Breast epithelium (tissue), 4 donors: ENCODE measurements at regions not wholly inside any gene's neighbourhood (a gene's known extent, or its start where the extent isn't known, plus 50 kb on each side); places are given as distances from the start of the nearest gene placed in this dataset.

Experiments used
- DNase-seq, 2 donors: peaks; one replicate each; pipeline ENCODE4 v3.0.0-alpha.2; 2019; ENCODE audit warnings: low spot score in 2 of 2
- H3K27ac ChIP-seq, 2 donors: fragments of 200-600 bp; sonication (generic) in 1 of 2; one replicate each; pipeline ENCODE4 v1.5.1; 2016 to 2019; ENCODE audit warnings: mild to moderate bottlenecking in 1 of 2
- H3K27me3 ChIP-seq, 2 donors: fragments of 200-600 bp; sonication (generic) in 1 of 2; one replicate each; pipeline versions ENCODE4 v1.5.1 to v1.6.0; 2017 to 2019; ENCODE audit warnings: control low read depth in 1 of 2, mild to moderate bottlenecking in 1 of 2
- H3K36me3 ChIP-seq: fragments of 200-600 bp; one replicate; pipeline ENCODE4 v1.5.1; 2019
- H3K4me1 ChIP-seq, 2 donors: fragments of 200-600 bp; sonication (generic); one replicate each; pipeline ENCODE4 v1.5.1; 2016 to 2019; ENCODE audit warnings: control low read depth in 1 of 2
- H3K4me3 ChIP-seq, 3 donors: fragments of 200-600 bp; sonication (generic); 1 replicate in 2 of 3; 2 replicates in 1 of 3; pipeline ENCODE4 v1.5.1; 2016 to 2019; ENCODE audit warnings: mild to moderate bottlenecking in 3 of 3, moderate library complexity in 2 of 3
- H3K9me3 ChIP-seq, 2 donors: fragments of 200-600 bp; sonication (generic) in 1 of 2; one replicate each; pipeline ENCODE4 v1.5.1; 2016 to 2019; ENCODE audit warnings: control low read depth in 1 of 2
- POLR2A ChIP-seq: fragments of 450-650 bp; IDR thresholded peaks from one replicate; pipeline ENCODE4 v1.6.1; 2016; ENCODE audit warnings: antibody characterized with exemption, mild to moderate bottlenecking, moderate library complexity
- POLR2AphosphoS5 ChIP-seq, 3 donors: sonication (generic); formaldehyde crosslinking; IDR thresholded peaks; one replicate each; pipeline ENCODE4 v1.6.1; 2017; ENCODE audit warnings: antibody characterized with exemption in 3 of 3
- intact Hi-C: fragments of 100-400 bp; cut with DNase I; formaldehyde crosslinking; loops from one replicate; pipeline ENCODE4 v1.15.1; 2023; ENCODE audit warnings: low total_unique reads
- TF ChIP-seq, protein P1 (sequence below), 3 donors: fragments of 450-650 bp; IDR thresholded peaks; one replicate each; pipeline ENCODE4 v1.5.1; 2016 to 2017; ENCODE audit warnings: antibody characterized with exemption in 3 of 3, mild to moderate bottlenecking in 3 of 3, moderate library complexity in 3 of 3

DNA sequence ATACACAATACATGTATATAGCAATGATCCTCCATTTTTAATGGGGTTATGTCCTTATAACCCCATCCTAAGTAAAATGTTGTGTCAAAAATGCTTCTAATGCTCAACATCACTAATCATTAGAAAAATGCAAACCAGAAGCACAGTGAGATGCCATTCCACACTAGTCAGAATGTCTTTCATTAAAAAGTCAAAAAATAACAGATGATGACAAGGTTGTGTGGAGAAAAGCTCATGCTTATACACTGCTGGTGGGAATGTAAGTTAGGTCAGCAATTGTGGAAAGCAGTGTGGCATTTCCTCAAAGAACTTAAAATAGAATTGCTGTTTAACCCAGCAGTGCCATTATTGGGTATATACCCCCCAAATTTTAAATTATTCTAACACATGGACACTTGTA is 654.9 kb upstream of the CNTNAP5 start:
- Histone ChIP-seq H3K4me1 (no peaks in the 10 kb centered on the region), H3K4me3 (no peak overlapping the region), H3K9me3 (no peaks in the 10 kb centered on the region), H3K36me3 (no peaks in the 10 kb centered on the region), H3K27ac (no peak overlapping the region), H3K27me3 (no peaks in the 10 kb centered on the region)
- intact Hi-C loops: no loop called here
- TF ChIP-seq, protein P1, sequence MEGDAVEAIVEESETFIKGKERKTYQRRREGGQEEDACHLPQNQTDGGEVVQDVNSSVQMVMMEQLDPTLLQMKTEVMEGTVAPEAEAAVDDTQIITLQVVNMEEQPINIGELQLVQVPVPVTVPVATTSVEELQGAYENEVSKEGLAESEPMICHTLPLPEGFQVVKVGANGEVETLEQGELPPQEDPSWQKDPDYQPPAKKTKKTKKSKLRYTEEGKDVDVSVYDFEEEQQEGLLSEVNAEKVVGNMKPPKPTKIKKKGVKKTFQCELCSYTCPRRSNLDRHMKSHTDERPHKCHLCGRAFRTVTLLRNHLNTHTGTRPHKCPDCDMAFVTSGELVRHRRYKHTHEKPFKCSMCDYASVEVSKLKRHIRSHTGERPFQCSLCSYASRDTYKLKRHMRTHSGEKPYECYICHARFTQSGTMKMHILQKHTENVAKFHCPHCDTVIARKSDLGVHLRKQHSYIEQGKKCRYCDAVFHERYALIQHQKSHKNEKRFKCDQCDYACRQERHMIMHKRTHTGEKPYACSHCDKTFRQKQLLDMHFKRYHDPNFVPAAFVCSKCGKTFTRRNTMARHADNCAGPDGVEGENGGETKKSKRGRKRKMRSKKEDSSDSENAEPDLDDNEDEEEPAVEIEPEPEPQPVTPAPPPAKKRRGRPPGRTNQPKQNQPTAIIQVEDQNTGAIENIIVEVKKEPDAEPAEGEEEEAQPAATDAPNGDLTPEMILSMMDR (IDR thresholded peaks at IDR 0.05): no peak
- no peak for TF ChIP-seq POLR2AphosphoS5 (IDR thresholded peaks at IDR 0.05)
- TF ChIP-seq POLR2A: no peak
- DNase-seq: no peak

DNA sequence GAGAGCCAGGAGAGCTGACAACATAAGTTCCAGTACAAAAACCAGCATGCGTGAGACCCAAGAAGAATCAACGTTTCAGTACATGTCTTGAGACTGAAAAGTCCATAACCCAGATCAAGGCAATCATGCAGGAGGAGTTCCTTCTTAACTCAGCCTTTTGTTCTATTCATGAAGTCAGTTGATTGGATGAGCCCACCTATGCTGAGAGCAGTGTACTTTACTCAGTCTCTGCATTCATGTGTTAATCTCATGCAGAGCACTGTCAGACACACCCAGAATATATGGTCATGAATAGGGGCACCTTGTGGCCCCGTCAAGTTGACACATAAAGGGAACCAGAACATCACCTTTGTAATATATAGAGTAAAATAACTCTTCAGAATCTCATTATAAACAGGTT is 653.6 kb upstream of the CNTNAP5 start:
- intact Hi-C loops: no loop called here
- Histone ChIP-seq H3K4me1 (no peaks in the 10 kb centered on the region), H3K27ac (no peak overlapping the region), H3K9me3 (no peaks in the 10 kb centered on the region), H3K27me3 (no peaks in the 10 kb centered on the region), H3K4me3 (no peak overlapping the region), H3K36me3 (no peaks in the 10 kb centered on the region)
- TF ChIP-seq POLR2AphosphoS5 (IDR thresholded peaks at IDR 0.05) (no peak), POLR2A (no peak)
- TF ChIP-seq, protein P1 (IDR thresholded peaks at IDR 0.05): no peak
- no peak for DNase-seq

DNA sequence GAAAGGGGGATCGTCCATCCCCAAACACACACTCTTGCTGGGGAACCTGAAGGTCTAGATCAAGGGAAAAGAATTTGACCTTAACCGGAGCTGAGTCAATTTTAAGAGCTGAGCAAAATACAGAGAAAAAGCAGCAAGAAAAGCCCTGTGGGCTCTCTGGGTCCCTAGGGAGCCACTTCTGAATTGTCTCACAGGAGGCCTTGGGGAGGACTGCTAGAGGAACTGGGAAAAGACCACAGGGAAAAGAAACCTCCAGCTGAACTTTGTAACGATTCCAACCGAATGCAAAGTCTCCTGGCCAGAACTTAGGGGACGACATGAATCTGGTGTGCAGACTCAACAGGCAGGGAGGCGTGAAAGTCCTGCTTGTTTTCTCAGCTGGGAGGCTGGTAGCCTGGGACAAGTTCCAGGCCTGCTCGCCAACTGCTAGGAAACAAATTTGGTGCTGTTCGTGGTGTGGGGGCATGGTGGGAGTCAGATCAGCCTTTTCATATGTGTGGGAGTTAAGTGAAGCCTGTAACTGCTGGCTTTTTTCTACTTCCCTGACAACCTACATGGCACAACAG is 644.6 kb upstream of the CNTNAP5 start:
- no peak overlapping the region for H3K27ac ChIP-seq
- H3K4me1 ChIP-seq: no peaks in the 10 kb centered on the region

DNA sequence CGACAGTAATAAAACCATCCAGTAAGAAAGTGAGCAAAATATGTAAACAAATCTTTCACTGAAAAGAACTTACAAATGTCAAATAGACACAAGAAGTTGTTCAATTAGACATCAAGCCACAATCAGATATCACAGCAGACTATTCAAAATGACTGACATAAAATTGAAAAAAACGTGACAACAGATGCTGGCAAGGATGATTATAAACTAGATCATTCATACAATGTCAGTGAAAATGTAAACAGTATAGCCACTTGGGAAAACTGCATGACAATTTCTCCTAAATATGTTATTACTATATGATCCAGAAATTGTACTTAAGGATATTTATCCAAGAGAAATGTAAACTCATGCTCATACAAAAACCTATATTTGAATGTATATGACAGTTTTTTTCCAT is 609.4 kb upstream of the CNTNAP5 start:
- no peak for DNase-seq
- H3K9me3 ChIP-seq: no peaks in the 10 kb centered on the region
- H3K36me3 ChIP-seq: no peaks in the 10 kb centered on the region
- H3K27ac ChIP-seq: no peak overlapping the region
- intact Hi-C loops: no loop called here
- no peaks in the 10 kb centered on the region for H3K4me1 ChIP-seq
- TF ChIP-seq, protein P1 (IDR thresholded peaks at IDR 0.05): no peak
- TF ChIP-seq POLR2AphosphoS5 (IDR thresholded peaks at IDR 0.05) (no peak), POLR2A (no peak)
- no peaks in the 10 kb centered on the region for H3K27me3 ChIP-seq
- H3K4me3 ChIP-seq: no peak overlapping the region

More for the DNA sequence above, 644.6 kb upstream of the CNTNAP5 start:
- Histone ChIP-seq H3K36me3 (no peaks in the 10 kb centered on the region), H3K9me3 (no peaks in the 10 kb centered on the region), H3K4me3 (no peak overlapping the region), H3K27me3 (no peaks in the 10 kb centered on the region)
- TF ChIP-seq, protein P1 (IDR thresholded peaks at IDR 0.05): no peak
- TF ChIP-seq POLR2AphosphoS5 (IDR thresholded peaks at IDR 0.05) (no peak), POLR2A (no peak)
- intact Hi-C loops: no loop called here
- DNase-seq: no peak

DNA sequence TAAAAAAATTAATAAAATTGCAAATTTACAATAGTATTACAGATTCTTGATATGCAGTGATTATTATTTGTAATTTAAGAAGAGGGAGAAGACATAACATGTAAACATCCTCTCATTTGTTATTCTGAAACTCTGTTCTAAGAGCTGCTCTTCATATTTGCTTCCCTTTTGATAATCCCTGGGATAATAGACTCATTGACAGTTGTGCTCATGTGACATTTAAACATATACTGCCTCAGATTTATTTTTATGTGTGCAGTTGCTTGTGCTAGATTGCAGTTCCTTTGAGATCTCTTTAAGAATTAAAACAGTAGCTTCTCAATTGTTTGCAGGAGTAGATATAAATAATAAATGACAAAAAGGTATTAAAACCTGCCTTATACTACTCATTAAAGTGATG is 605.1 kb upstream of the CNTNAP5 start:
- Histone ChIP-seq H3K27me3 (no peaks in the 10 kb centered on the region), H3K9me3 (no peaks in the 10 kb centered on the region), H3K27ac (no peak overlapping the region), H3K36me3 (no peaks in the 10 kb centered on the region), H3K4me3 (no peak overlapping the region), H3K4me1 (no peaks in the 10 kb centered on the region)
- DNase-seq: no peak
- TF ChIP-seq POLR2A (no peak), POLR2AphosphoS5 (IDR thresholded peaks at IDR 0.05) (no peak)
- TF ChIP-seq, protein P1 (IDR thresholded peaks at IDR 0.05): no peak
- intact Hi-C loops: no loop called here
